Islet precursor cell (in vitro differentiated cells): ENCODE measurements at regions not wholly inside any gene's neighbourhood (a gene's known extent, or its start where the extent isn't known, plus 50 kb on each side); places are given as distances from the start of the nearest gene placed in this dataset.

Source experiments
- DNase-seq: peaks from one replicate; pipeline ENCODE4 v3.0.0-alpha.2; 2018

GRCh38 chr5:175235251-175235960 lies 208.6 kb downstream of the DRD1 start:
- DNase-seq, result no peak

GRCh38 chr5:175230299-175230698 lies 213.7 kb downstream of the DRD1 start:
- no peak for DNase-seq

GRCh38 chr5:175226506-175226905 lies 217.5 kb downstream of the DRD1 start:
- DNase-seq, result no peak

- DNase-seq, result no peak
Measured at GRCh38 chr5:175223291-175223690, 220.7 kb downstream of the DRD1 start.

DNA sequence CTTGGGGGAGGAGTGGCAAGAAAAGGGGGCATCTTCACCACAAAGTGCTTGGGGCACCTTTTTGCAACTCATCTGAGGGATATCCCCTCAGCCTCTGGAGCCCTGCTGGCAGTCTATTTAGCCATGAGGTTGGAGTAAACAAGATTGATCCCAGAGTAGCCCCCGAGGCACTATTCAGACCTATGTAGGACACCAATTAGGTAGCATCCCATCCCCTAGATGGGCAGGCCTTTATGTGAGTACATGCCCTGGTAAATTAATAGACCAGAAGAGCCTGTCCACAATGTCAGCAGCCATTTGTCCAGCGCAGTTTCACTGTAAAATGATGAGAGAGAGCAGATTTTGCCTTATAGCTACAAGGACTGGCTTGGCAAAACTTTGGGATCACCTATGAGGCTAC lies 221.4 kb downstream of the DRD1 start:
- no peak for DNase-seq

DNA sequence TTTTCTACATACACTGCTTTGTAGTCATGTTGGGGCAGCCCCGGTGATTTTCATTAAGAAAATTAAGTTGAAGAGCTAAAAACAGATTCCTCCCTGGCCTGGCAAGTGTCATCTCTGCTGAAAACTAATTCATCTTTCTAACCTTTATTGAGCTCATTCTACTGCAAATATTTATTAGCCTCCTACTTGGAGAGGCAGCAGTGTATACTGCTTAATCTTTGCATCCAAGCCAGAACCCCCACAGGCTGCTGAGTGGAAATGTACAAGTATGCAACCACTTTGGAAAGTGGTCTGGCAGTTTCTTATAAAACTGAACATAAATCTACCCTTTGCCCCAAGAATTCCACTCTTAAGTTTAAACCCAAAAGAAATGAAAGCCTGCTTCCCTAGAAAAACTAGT lies 223.4 kb downstream of the DRD1 start:
- DNase-seq, result no peak

DNA sequence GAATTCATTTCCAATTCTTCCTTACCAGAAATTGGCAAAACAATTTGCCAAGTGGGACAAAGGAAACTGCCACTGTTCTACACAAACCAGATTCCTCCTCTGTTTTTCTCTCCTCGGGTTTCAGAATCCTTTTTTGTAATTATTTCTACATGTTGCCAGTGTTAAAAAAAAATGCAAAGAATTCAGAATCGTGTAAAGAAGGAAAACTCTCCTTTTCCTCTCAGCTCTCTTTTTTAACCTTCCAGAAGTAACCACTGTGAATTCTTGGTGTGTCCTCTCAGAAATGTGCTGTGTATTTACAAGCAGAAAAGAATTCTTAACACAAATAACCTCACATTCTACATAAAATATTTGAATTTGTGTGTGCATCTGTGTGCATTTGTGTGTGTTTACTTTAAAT lies 224.6 kb downstream of the DRD1 start:
- DNase-seq, result no peak

DNA sequence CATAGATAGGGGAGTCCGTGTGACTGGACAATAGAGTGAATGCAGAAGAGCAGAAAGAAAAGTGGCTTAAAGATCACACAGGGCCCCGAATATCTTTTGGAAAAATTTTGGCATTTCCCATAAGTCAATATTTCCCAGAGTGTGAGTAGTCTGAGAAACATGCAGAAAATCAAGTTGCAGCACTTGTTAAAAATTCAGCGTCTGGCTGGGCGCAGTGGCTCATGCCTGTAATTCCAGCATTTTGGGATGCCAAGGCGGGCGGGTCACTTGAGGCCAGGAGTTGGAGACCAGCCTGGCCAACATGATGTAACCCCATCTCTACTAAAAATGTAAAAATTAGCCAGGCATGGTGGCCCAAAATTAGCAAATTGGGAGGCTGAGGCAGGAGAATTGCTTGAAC lies 227.0 kb downstream of the DRD1 start:
- no peak for DNase-seq

DNA sequence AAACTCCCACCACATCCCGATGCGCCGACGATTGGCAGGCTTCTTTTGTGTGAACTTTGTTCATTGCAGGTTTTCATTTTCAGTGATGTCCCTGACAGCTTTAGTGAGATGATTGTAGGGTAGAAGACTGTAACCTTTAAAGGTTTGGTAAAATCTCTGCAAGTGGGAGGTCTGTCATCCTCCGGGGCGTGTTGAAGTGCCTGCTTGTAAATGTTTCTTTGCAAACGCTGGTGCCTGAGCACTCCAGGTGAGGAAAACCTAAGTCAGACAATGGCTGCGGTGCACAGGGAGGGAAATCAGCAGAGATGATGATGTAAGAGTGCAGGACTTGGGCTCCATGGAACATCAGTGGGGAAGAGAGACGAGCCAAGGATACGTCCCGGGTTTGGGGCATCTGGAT lies 228.1 kb downstream of the DRD1 start:
- no peak for DNase-seq

DNA sequence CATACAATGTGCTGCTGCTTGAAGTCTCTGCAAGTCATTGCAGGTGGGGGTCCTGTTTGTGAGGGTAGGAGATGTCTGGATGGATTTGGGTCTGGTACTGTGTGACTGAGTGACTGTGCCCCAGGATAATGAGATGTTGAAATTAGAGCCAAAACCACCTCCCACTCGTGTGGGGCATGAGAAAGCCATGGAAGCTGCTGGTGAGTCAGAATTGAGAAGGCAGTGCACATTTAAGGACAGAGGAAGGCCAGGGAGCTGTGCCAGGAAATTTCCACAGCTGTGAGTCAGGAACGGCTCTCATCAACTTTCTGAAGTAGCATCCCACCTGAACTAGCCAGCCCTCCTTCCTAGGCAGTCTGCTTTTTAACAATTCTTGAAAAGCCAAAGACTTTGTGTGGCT lies 229.8 kb downstream of the DRD1 start:
- no peak for DNase-seq

GRCh38 chr5:175211956-175212756 lies 231.8 kb downstream of the DRD1 start:
- DNase-seq, result no peak

- DNase-seq, result no peak
Measured at GRCh38 chr5:175207321-175208040, 236.5 kb downstream of the DRD1 start.

- no peak for DNase-seq
Measured at GRCh38 chr5:175206669-175207068, 237.3 kb downstream of the DRD1 start.

DNA sequence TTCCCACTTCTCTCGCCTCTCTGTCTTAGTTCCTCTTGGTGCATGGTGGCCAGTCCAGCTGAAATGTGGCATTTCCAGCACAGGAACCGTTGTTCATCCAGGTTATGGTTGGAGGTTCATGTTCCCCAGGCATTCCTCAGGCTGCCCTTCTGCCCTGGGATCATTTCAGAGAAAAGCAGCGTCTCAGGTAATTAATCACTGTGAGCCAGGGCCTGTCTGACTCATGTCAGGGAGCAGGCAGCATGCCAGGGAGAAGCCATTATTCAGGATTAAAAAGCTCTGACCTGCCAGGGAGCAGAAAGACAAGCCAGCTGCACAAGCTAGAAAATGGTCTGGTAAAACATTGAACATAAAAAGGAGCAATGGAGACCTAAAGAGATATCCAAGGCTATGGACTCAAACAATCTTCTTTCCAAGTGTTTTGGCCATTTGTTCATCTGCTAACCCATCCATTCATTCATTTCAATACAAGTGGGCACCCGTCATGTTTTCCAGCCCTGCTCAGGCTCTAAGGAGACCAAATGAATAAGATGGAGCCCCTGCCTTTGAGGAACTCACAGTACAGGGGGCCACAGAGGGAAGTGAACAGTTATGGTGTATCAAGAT lies 241.4 kb downstream of the DRD1 start:
- DNase-seq, result peak; percentile 71

DNA sequence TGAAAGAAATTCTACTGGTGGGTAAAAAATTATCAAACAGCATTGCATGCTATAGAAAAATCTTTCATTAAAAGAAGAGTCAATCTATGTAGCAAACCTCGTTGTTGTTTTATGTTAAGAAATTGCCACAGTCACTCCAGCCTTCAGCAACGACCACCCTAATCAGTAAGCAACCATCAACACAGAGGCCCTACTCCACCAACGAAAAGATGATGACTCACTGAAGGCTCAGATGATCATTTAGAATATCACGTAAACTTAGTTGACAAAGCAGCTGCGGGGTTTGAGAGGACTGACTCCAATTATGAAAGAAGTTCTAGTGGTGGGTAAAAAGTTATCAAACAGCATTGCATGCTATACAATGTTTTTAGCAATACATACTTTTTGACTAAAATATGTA lies 242.6 kb downstream of the DRD1 start:
- no peak for DNase-seq

GRCh38 chr5:175195698-175196656 lies 248.0 kb downstream of the DRD1 start:
- peak; percentile 60 for DNase-seq

GRCh38 chr5:175181331-175181730 lies 262.7 kb downstream of the DRD1 start:
- no peak for DNase-seq

DNA sequence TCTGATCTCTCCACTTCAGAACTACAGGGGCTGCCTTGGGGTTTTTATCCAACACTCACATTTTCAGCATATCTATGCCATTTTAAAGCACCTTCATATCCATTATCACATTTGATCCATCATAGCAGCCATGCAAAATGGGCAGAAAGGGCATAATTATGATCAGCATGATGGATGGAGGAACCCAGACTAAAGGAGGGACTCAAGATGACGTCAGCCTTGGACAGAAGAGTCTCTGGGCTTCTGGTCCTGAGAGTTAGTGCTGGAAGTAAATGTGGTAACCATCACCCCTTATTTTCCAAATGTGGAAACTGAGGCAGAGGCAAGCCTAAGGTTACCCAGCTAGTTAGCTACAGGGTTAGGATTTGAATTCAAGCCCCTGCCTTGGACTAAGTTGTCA lies 273.1 kb downstream of the DRD1 start:
- DNase-seq, result no peak

DNA sequence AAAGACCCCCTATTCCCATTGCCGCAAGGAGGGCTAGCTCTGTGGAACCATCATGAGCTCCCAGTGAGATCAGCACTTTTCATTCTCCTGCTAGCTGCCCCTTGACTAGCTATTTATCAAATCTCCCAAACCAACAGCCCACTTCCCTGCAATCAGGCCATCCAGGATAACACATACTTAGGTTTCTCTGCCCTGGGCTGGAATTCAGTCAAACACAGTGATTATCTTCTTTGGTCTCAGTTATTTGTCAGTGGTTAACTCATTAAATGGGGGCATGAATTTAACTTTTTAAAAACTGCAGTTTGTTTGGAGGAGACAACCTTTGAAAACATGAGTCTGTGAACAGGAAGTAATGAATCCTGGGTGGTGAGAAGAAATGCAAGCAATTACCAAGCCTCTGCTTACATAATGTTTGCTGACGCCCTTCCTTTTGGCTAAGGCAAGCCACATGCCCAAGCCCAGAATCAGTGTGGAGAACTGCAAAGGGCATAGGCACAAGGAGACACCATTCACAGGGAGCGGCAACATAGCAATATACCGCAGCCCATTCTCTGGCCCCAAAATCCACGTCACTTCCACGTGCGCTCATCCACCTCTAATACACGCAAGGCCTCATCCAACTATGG lies 275.0 kb downstream of the DRD1 start:
- no peak for DNase-seq

GRCh38 chr5:175166026-175166425 lies 278.0 kb downstream of the DRD1 start:
- DNase-seq, result no peak

DNA sequence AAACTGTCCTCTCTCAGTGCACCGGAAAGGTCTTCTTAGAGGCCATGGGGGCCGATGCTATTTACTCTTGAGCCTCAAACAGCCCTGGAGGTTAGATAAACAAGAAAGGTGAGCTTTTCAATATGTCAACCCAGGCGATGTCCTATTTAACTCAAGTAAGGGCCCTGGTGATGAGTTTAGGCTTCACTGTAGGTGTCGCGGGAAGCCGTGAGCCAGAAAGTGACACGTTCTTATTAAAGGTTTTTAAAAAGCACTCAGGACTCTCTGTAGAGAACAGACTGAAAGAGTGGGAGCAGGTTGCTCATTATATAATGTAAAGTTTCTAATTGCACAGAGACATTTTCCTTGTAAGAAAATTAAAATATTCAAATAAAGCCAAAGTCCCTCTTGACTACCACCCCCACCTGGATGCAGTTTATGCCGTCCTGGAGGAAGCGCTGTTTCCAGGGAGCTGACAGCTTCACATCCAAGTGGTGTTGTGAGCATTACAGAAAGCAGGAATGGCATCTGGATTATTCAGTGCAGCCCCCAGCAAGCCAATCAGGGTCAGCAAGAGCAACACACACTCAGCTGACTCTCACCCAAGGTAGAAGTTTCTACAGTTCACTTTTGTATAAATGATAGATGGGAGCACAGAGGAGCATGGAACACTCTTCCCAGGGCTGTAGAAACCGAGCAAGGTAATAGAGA lies 280.3 kb downstream of the DRD1 start:
- no peak for DNase-seq
